Fibroblast of peridontal ligament (primary cell): ENCODE measurements at regions not wholly inside any gene's neighbourhood (a gene's known extent, or its start where the extent isn't known, plus 50 kb on each side); places are given as distances from the start of the nearest gene placed in this dataset.
"Not testable (repeated sequence)": the region's sequence is repeated elsewhere in the genome, so short reads cannot be mapped to it uniquely, and the experiment has no call there.

ENCODE experiments used
- DNase-seq: peaks from one replicate; pipeline ENCODE4 v3.0.0-alpha.2; 2010; ENCODE audit errors: extremely low read depth

DNA sequence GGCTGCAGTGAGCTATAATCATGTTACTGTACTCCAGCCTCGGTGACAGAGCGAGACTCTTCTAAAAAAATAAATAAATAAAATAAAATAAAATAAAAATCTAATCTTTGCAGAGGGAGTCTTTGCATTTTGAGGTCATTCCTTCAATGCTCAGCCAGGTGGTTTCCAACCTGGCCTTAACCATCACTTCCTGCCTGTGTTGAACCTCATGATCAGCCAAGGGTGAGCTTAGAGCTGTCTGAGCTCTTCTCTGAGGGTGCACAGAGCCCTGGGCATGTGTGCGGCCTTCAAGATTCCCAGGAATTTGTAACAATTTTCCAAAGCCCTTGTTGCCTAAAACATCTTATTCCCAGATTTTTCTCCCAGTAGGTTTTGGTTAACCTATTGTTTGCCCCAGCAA is 94.3 kb downstream of the KCNJ12 start:
- not testable (repeated sequence) for DNase-seq

DNA sequence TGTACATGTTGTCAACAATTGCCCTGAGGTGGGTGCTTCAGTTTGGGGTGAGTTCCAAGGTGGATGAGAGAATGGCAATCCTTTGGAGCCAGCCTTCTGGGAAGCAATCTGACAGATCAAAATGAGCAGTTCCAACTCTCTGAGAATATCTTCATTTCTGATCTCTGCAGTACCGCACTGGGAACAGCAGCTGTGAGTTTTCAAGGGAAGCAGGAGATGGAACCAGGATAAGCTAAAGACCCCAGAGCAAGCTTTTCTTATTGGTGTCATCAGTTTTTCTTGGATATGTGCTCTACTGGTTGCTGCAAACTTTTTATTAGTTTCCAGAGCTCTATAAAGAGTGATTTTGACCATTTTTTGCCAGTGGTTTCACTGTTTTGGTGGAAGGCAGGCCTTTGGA is 94.7 kb downstream of the KCNJ12 start:
- DNase-seq, result no peak

DNA sequence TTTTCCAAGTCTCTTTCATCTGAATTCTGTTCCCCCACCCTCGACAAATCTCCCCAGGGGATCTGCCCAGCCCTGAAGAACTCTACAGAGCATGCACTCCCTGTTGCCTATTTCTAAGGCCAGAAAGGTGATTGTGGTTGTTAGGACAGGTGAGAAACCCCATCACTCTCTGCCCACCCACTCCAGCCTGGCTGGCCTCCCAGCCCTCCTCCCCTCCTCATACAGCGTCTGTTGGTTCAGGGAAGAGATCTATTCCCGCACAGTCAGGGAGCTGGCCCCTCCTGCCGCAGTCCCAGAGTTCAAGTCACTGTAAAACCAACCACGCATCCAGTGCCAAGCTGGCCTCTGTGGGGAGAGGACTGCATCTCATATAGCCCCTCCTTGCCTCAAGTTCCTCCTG is 98.7 kb downstream of the KCNJ12 start:
- no peak for DNase-seq

DNA sequence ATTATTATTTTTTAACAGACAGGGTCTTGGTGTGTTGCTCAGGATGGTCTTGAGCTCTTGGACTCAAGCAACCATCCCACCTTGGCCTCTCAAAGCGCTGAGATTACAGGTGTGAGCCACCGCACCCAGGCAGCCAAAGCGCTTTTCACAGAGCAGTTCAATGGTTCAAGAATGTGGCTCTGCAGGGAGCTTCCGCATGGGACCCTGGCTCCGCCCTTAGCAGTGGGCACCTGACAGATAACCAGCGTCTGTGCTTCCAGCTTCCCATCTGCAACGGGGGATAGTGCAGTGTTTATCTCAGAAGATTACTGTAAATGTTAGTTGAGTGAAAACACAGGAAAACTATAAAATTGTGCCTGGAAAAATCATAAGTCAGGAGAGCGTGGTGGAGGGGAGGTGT is 99.4 kb downstream of the KCNJ12 start:
- no peak for DNase-seq

DNA sequence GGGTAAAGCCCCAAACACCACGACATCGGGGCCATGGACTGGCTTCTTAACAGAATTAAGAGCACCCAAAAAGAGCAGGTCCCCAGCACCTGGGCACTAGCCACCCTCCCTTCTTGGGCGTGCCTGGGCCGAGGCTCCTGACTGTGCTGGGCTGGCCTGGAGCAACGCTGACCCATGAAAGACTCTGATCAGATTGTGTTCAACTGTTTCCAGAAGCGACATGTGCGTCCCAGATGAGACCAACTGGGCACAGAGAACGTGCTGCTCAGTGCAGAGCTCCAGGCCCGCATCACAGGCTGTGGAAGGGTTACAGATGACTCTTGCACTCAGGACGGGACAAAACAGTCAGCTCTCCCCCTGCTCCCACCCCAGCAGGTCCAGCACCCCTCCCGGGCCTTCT is 100.7 kb downstream of the KCNJ12 start:
- DNase-seq, result no peak

DNA sequence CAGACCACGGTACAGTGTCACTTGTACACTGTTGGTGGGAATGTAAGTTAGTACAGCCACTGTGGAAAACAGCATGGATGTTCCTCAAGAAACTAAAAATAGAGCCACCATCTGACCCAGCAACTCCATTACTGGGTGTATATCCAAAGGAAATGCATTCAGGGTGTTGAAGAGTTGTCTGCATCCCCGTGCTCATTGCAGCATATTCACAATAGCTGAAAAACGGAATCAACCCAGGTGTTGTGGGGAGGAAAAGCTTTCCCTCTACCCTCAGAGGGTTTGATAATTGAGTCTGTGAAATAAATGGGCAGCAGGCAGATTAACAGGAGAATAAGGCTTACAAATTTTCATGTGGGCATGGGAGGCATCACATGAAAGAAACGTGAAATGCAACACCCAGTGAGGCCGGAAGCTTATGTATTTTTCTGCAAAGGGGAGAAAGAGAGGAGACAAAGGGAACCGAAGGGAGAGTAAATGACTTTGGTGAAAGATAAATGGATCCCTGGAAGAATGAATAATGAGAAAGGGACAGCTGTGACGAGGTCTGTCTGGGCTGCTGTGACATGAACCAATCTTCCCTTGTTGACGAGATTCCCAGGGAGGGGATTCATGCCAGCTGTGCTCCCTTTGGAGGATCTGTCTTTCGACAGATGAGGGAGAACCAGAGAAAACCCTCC is 106.2 kb downstream of the KCNJ12 start:
- DNase-seq, result no peak

DNA sequence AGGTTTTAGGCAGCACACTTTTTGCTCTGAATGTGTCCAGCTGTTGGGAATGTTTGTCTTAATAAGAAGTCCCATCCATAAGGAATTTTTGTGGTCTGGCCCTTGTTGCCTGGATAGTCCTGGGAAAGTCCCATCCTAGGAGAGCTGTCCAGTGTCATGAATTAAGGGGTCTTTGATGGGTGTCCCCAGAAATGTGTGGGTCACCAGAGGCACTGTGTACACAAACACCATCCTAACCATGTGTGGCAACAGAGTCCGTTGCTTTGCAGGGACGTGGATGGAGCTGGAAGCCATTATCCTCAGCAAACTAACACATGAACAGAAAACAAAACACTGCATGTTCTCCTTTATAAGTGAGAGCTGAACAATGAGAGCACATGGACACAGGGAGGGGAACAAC is 111.9 kb downstream of the KCNJ12 start:
- not testable (repeated sequence) for DNase-seq

DNA sequence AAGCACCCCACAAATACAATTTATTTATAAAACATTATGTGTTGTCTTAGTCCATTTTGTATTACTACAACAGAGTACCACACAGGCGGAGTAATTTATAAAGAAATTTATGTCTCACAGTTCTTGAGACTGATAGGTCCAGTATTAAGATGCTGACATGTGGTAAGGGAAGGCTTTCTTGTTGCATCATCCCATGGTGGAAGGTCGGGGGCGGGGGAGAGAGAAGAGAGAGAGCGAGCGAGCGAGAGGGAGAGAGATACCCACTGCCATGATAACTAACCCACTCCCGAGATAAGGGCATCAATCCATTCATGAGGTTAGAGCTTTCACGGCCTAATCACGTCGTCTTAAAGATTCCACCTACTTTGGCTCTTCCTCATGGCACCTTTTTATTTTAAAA is 117.8 kb downstream of the KCNJ12 start:
- no peak for DNase-seq

DNA sequence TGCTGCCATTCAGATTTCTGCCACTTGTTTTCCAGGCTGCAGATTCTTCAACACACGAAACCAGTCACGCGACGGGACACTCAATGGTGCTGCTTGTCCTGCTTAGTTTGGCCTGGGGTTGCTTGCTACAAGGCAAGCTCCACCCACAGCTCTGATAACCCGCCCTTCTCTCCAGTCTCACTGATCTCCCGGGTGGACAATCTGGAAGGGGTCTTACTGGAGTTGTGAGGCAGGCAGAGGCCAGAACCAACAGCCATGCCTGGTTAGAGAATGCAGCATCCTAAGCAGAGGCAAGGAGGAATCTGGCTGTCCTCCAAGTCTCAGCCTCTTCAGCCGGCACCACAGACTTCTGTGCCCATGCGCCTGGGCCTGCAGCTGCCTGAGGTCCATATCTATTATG is 119.1 kb downstream of the KCNJ12 start:
- DNase-seq, result no peak

DNA sequence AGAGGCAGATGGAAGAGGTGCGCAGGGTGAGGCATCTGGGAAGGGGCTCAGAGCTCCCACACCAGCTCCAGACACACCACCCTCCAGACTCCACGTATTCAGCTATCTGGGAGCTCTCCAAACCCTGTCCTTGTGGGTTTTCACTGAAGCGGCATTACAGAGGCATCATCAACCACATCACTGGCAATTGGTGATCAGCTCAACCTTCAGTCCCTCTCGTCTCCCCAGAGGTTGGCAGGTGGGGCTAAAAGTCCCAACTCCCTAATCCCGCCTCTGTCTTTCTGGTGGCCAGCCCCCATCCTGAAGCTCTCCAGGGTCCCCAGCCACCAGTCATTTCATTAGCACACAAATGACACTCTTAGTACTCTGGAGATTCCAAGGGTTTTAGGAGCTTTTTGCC is 123.9 kb downstream of the KCNJ12 start:
- DNase-seq, result no peak

DNA sequence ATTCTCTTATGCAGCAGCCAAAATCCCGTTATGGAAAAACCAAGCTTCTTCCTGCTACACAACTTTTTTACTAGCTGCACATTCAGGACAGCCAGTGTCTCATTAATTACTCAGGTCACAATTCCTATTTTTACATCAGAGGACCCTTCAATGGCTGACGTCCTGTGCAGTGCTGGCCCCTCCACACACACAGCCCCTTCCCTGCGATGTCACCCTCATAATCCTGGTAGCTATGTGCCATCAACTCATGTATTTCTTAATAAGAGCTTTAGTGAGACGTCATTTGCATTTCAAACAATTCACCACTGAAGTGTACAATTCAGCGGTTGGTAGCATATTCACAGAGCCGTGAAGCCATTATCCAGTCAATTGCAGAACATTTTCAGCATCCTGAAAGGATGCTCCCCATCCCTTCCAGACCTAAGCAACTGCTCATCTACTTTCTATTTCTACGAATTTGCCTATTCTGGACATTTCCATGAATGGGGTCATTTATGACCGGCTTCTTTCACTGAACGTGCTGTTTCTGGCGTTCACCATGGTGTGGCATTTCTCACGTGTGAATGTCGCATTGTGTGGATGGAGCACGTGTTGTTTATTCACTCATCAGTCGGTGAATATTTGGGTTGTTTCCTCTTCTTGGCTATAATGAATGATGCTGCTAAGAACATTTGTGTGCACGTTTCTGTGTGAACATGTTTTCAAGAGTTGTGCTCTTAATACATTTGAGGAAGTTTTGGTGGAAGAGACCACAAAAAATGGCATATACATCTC is 126.0 kb downstream of the KCNJ12 start:
- not testable (repeated sequence) for DNase-seq

DNA sequence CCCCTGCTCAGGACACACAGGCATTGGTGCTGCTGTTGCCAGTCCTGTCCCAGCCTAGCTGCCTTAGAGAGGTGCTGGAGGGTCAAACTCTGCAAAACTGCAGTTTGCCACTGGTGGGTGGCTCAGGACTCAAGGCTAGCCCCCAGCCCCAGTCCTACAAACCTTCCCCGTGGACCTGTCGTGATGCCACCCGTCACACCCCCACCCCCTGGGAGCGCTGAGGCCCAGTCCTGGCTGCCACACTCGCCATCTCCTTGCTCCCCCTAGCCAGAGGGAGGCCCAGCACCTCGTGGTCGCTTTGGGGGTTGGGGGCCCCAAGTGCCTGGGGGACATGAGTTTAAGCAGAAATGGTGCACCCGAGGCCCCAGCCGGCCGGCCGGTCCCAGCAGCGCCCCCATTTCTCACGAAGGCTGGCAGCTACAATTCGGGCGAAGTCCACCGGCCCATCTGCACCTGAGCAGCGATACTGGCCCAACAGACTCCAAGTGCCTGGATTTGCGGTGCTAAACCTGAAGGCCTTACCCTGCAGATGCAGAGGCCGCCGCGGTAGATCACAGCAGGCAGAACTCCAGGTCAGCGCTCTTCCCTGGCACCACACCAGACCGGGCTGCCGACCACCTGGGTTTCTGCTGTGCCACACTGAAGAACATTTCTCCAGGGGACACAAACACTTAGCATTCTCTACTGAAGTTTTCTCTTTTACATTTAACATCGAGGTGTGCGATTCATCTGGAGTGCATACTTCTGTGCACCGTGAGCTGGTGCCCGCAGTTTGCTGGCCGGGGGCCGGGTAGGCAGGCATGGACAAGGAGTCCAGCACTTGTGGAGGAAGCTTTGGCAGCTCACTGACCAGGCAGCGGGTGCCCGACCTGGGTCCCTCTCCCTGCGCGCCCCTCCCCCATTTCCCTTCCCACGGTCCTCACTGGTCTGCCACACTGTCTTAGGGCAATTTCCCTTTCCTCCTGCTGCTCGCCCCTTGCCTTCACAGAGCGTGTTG is 130.0 kb downstream of the KCNJ12 start:
- no peak for DNase-seq

DNA sequence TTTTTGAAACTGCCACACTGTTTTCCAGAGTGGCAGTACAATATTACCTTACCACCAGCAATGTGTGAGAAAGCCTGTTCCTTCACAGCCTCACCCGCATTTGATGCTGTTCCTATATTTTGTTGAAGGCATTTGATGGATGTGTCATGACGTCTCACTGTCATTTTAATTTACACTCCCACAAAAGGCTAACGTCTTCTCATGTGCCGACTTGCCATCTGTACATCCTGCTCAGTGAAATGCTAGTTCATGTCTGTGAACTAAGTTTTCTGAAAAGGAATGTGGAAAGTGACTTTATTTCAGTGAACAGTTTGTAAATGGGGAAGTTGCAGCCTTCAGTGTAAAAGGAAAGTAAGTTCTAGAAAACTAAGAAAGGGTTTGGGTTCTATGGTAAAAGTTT is 131.6 kb downstream of the KCNJ12 start:
- DNase-seq, result not testable (repeated sequence)

DNA sequence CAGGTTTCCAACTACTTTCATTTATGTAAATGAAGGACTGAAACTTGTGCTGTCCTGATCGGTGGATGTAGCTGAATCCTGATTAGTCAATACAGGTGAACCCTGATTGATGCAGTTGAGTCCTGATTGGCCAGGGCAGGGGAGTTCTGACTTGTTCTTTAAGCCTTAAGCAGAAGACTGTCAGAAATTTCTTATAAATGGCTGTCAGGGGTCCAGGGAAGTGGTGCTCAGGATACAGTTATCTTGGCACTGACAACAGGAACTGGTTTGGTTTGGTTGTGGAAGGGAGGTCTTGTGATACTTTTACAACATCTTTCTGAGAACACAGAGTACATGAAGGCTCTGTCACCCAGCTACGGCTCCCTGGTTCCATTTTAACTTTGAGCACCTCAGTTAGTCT is 132.1 kb downstream of the KCNJ12 start:
- DNase-seq, result no peak

DNA sequence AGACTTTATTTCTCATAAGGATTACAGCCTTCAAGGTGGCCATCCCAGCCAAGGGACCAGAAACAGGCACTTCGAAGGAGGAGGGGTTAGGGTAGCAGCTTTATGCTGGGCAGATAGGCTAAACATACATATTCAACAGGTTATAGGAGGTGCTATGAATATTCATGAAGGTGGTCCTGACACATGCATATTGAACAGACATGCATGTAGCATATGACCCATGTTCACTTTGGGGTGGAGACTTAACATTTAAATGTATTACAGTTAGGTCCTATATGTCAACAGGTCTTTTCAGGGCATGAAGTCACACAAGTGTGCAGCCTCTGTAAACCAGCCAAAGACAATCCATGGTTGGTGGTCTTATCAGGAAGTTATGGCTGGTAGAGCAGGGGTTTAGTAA is 133.2 kb downstream of the KCNJ12 start:
- not testable (repeated sequence) for DNase-seq

DNA sequence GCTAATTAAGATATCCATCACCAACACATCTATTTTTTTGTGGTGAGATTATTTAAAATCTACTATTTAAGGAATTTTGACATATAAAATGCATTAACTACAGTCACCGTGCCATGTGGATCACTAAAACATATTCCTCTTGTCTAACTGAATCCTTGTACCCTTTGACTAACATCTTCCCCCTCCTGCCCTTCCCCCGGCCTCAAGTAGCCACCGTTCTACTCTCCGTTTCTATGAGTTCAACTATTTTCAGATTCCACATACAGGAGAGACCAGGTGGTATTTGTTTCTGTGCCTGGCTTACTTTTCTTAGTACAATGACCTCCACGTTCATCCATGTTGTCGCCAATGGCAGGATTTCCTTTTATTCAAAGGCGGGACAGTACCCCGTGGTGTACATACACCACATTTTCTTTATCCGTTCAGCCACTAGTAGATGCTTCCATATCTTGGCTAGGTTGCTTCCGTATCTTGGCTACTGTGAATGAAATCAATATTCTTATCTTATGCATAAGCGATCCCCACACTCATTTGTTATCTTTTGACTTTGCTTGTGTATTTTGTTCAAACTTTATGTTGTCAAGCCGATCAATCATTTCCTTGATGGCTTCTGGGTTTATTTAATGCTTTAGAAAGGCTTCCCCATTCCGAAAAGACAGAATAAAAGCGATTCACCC is 134.7 kb downstream of the KCNJ12 start:
- peak; percentile 9 for DNase-seq

DNA sequence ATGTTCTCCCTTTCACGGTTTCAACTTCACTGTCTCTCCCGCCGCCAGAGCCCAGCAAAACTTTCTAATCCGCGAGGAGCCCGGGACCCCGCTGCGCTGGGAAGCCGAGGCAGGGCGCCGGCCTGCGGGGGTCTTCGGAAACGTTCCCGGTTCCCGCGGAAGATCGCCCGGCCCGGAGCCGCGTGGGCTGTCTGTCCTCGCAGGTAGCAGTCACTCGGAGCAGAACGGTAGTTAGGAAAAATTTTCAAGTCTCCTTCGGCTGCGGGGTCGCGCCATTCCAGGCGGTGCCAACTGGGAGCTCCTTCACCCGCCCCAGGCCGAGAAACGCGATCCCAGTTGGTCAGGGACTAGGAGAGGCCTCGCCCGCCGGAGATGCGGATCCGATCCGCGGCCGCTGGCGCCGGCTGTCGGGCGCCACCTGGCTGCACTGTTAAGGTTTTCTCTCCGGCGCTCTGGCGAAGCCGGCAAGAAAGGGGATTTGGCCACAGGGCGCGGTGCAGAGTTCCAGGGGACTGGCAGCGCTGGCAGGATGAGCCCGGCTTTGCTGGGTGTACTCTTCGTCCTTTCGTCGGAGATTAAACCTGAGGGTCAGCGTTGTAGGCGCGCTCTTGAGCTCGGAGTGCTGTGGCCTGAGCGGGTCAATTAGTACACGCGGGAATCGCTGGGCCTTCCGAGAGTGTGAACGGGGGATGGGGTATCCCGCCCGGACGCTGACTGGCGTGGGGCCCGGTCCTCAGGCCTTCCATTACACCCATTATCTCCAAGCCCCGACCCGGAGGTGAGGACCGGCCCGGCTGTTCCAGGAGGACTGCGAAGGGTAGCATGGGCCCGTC is 135.4 kb downstream of the KCNJ12 start:
- DNase-seq, result peak; percentile 74

DNA sequence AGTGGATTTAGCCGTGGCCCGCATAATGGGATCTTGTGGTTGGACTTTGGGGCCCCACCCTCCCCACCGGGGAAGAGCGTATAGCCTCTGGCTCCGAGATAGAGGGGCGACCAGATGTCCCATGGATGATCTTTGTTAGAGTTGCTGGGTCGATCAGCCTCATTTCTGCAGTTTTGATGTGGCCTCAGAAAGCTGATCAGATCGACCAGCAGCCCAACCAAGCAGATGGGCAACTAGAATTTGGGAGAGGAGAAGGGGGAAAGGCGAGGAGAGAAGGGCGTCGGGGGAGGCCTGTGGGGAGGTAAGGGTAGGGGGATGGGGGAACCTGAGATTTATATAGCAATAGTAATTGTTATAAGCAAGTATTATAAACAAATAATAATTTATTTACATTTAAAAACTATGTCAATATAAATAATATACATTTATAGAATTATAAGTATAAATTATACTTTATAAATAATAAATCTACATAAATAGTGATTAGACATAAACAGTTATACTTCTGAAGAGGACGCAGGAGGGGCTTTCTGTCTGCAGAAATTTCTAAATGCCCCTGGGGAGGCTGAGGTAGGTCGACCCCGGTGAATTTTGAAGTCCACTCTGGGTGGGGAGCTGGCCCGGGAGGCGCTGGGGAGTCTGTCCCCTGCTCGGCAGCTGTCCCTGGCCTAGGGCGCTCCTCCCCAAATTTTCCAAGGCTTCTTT is 136.3 kb downstream of the KCNJ12 start:
- no peak for DNase-seq

DNA sequence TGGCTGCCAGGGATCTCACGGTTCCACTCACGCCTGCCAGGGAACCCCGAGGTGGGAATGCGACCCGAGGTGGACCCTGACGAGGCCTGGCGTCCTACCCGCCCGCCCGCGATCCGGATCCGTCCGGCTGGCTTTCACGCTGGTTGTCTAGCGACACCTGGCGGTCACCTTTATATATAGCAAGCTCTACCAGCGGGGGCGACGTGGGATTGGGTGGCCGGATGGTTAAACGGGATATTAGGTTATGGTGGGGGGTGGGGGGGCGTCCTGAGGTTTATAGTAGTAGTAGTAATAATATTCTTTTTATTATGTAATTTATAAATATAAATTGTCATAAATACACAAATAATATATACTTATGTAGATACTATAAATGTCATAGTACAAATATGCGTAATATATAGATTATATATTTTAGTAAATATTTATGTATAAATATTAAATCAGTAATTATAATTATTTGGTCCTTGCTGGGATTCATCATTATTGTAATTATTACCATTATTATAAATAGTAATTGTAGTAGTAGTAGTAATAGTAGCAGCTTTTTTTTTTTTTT is 136.9 kb downstream of the KCNJ12 start:
- peak; percentile 66 for DNase-seq

DNA sequence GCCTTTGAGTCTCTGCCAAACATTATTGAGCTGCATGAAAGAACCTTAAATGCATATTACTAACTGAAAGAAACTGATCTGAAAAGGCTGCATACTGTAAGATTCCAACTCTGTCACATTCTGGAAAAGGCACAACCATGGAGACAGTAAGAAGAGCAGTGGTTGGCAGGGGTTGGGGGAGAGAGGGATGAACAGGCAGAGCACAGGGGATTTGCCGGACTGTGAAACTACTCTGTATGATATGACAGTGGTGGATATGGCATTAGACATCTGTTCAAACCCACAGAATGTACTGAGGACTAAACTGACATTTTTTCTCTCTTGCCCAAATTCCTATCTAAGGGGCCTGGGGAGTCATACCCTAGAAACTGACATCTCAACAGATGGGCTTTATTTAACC is 138.4 kb downstream of the KCNJ12 start:
- DNase-seq, result not testable (repeated sequence)
